T-helper 2 cell treated with Interferon-gamma antibody and Interleukin-4, amounts not matched to agents 5 μg/mL and 100 μg/mL, for 36 hours (primary cell): ENCODE measurements at regions not wholly inside any gene's neighbourhood (a gene's known extent, or its start where the extent isn't known, plus 50 kb on each side); places are given as distances from the start of the nearest gene placed in this dataset.

ENCODE experiments used
- DNase-seq: peaks from one replicate; pipeline ENCODE4 v3.0.0; 2021; ENCODE audit warnings: low spot score
- H3K27ac Mint-ChIP-seq: one replicate; pipeline ENCODE4 v1.8.0; 2021; ENCODE audit warnings: mild to moderate bottlenecking, mixed read lengths
- H3K27me3 Mint-ChIP-seq: one replicate; pipeline ENCODE4 v1.8.0; 2021; ENCODE audit warnings: low read depth, mixed read lengths
- H3K36me3 Mint-ChIP-seq: one replicate; pipeline ENCODE4 v1.8.0; 2021; ENCODE audit warnings: low read depth, mixed read lengths
- H3K4me1 Mint-ChIP-seq: one replicate; pipeline ENCODE4 v1.8.0; 2021; ENCODE audit warnings: low read depth, mixed read lengths
- H3K4me3 Mint-ChIP-seq: one replicate; pipeline ENCODE4 v1.8.0; 2022; ENCODE audit warnings: mild to moderate bottlenecking, moderate library complexity, mixed read lengths
- H3K9me3 Mint-ChIP-seq: one replicate; pipeline ENCODE4 v1.8.0; 2021; ENCODE audit warnings: mixed read lengths

DNA sequence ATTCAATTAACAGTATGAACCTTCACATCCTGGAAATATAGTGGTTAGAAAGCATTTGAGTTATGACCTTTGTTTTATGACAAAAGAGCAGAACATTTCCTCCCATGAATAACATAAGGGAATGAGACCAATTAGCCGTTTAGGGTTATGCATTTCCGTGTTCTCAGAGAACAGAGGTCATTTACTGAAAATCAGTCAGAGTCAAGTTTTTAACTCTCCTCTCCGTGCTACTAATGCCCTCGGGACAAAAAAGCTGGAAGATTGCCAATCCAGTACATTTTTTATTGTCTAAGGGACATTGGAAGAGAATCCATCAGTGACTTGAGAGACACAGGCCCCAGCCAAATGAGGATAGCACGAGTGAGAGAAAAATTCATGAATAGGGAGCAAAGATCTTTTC, 632.7 kb downstream of the RFPL4B start:
- Mint-ChIP-seq H3K36me3 (no peaks in the 10 kb centered on the region), H3K4me3 (no peak overlapping the region), H3K9me3 (no peaks in the 10 kb centered on the region), H3K27ac (no peak overlapping the region), H3K27me3 (no peaks in the 10 kb centered on the region), H3K4me1 (no peaks in the 10 kb centered on the region)
- DNase-seq: no peak

GRCh38 chr6:112980676-112981075, 633.5 kb downstream of the RFPL4B start:
- no peak overlapping the region for H3K4me3 Mint-ChIP-seq
- H3K27ac Mint-ChIP-seq: no peak overlapping the region
- H3K4me1 Mint-ChIP-seq: no peaks in the 10 kb centered on the region
- no peak for DNase-seq
- no peaks in the 10 kb centered on the region for H3K36me3 Mint-ChIP-seq
- H3K27me3 Mint-ChIP-seq: no peaks in the 10 kb centered on the region
- H3K9me3 Mint-ChIP-seq: no peaks in the 10 kb centered on the region

GRCh38 chr6:112983713-112984261, 636.7 kb downstream of the RFPL4B start:
- H3K27me3 Mint-ChIP-seq: no peaks in the 10 kb centered on the region
- H3K9me3 Mint-ChIP-seq: no peaks in the 10 kb centered on the region
- no peaks in the 10 kb centered on the region for H3K36me3 Mint-ChIP-seq
- H3K27ac Mint-ChIP-seq: no peak overlapping the region
- no peak for DNase-seq
- H3K4me1 Mint-ChIP-seq: no peaks in the 10 kb centered on the region
- H3K4me3 Mint-ChIP-seq: no peak overlapping the region

DNA sequence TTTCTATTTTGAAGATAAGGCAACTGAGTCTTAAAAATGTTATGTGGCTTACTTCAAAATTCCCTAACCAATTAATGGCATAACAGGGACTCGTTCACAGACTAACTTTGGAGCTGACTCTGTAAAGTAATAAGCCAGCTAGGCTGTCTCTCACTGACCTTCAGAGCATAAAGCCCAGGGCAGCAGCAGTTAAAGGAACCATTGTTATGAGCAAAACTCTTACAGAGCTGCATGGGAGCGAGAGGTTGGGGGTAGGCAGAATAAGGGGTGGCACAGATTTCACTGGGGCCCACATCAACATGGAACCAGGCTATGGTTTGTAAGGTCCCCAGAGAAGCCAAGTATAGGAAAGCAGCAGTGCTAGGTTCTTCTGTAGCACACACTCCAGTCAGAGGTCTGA, 637.8 kb downstream of the RFPL4B start:
- no peak overlapping the region for H3K4me3 Mint-ChIP-seq
- H3K27me3 Mint-ChIP-seq: no peaks in the 10 kb centered on the region
- peaks cover 4% of the 10 kb centered on the region for H3K9me3 Mint-ChIP-seq
- no peak overlapping the region for H3K27ac Mint-ChIP-seq
- H3K36me3 Mint-ChIP-seq: no peaks in the 10 kb centered on the region
- DNase-seq: no peak
- no peaks in the 10 kb centered on the region for H3K4me1 Mint-ChIP-seq

DNA sequence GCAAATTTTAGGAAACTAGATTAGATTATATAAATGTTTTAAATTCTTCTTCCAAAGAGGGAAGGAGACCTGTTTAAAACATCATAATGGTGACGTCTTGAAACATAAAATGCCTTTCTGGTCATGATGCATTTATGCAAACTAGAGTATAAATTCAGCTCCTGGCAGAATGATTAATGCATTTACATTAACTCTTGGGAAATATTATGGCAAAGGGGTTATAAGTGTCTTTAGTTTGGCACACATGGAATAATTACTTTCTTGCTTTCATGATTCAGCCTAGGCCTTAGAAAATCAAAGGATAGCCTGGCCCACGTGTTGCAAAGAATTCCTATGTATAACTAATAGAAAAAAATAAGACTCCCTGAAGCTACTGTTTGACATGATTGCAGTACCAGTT, 639.2 kb downstream of the RFPL4B start:
- no peak overlapping the region for H3K27ac Mint-ChIP-seq
- H3K4me1 Mint-ChIP-seq: no peaks in the 10 kb centered on the region
- no peak for DNase-seq

GRCh38 chr6:112988748-112989147, 641.6 kb downstream of the RFPL4B start:
- Mint-ChIP-seq H3K4me3 (no peak overlapping the region), H3K9me3 (peaks cover 5% of the 10 kb centered on the region), H3K27me3 (no peaks in the 10 kb centered on the region), H3K36me3 (no peaks in the 10 kb centered on the region), H3K27ac (no peak overlapping the region), H3K4me1 (no peaks in the 10 kb centered on the region)
- no peak for DNase-seq

More for the DNA sequence above, 639.2 kb downstream of the RFPL4B start:
- H3K4me3 Mint-ChIP-seq: no peak overlapping the region
- H3K9me3 Mint-ChIP-seq: peaks cover 5% of the 10 kb centered on the region
- H3K27me3 Mint-ChIP-seq: no peaks in the 10 kb centered on the region
- H3K36me3 Mint-ChIP-seq: no peaks in the 10 kb centered on the region

DNA sequence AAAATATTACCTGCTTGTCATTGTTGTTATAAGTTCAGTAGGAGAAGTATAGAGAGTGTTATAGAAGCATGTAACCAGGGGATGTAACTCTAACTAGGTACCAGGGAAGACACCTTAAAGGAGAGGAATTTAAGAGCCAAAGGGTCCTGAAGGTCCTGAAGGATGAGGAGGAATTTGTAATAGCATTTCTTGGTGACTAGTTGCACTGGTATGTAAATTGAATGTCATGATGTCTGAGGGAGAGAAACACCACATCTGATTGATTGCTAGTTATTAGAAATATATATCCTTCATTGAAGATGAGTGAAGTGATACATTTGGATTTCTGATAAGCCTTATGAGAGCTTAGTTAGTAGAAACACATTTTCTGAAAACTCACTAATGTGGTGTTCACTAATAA, 643.8 kb downstream of the RFPL4B start:
- Mint-ChIP-seq H3K27me3 (no peaks in the 10 kb centered on the region), H3K36me3 (no peaks in the 10 kb centered on the region), H3K4me3 (no peak overlapping the region), H3K4me1 (no peaks in the 10 kb centered on the region), H3K27ac (no peak overlapping the region), H3K9me3 (peaks cover 5% of the 10 kb centered on the region)
- no peak for DNase-seq

DNA sequence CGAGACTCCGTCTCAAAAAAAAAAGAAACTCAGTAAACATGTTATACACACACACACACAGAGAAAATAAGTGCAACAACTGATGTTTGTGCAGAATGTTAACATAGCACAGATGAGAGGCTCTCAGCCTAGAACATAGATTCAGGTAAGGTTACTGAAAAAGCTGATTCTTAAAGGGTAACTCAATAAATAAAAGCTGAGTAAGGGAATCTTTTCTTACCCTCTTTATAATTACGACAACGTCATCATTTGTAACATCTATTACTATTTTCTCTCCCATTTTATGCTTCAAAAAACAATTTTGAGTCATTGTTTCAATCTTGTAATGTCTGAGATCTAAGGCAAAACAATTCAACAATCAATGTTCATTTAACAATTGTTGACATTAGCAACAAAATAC, 644.8 kb downstream of the RFPL4B start:
- no peak for DNase-seq
- Mint-ChIP-seq H3K9me3 (peaks cover 5% of the 10 kb centered on the region), H3K36me3 (no peaks in the 10 kb centered on the region), H3K4me1 (no peaks in the 10 kb centered on the region), H3K27me3 (no peaks in the 10 kb centered on the region), H3K27ac (no peak overlapping the region), H3K4me3 (no peak overlapping the region)

DNA sequence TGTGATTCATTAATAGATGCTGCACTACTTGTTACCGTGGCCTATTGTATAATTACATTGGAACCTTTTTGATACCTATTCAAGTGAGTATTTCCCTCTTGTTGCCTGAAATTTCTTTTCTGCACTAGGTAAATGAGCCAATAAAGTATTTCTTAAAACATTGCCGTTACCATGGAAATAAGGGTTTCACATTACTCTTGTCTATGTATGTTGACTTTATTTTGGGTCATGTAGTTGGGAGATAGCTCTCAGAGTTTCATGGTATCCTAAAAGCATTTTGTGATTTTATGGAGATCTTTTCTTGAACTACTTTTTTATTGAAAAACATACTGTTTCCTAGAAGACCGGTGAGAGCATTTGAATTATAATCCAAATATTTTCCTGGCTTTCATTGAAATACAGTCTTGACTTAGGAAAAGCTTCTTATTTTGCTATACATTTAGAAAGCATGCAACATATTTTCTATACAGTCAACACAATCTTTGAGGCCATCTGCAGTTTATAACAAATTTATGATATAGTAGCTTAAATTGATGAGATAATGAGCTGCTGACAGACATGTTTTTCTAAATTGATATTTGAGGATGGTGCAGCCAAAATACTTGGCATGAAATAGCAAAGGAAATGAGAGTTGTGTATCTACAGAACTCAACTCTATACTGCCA, 650.4 kb downstream of the RFPL4B start:
- Mint-ChIP-seq H3K36me3 (no peaks in the 10 kb centered on the region), H3K9me3 (no peaks in the 10 kb centered on the region), H3K27ac (no peak overlapping the region), H3K4me1 (no peaks in the 10 kb centered on the region), H3K27me3 (no peaks in the 10 kb centered on the region), H3K4me3 (no peak overlapping the region)
- no peak for DNase-seq

DNA sequence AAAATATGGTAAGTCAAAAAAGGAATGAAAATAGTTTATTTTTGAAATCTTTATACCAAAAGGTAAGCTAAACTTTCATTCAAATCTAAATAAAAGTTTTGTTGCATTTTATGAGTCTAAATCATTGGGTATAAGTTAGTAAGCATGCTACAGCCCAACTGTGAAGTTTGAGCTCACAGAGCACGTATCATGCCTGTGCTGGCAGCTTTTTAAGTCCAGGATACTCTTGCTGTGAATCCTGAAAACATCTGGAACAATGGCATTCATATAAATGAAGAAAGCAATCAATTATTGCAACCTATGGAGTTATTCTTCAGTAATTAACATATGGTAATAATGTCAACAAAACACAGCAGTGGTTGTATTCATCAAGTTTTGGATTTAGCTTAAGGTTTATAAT, 656.9 kb downstream of the RFPL4B start:
- Mint-ChIP-seq H3K27ac (no peak overlapping the region), H3K4me3 (no peak overlapping the region), H3K9me3 (no peaks in the 10 kb centered on the region), H3K4me1 (no peaks in the 10 kb centered on the region), H3K36me3 (no peaks in the 10 kb centered on the region), H3K27me3 (no peaks in the 10 kb centered on the region)
- DNase-seq: no peak

- Mint-ChIP-seq H3K27ac (no peak overlapping the region), H3K4me1 (no peaks in the 10 kb centered on the region), H3K4me3 (no peak overlapping the region), H3K36me3 (no peaks in the 10 kb centered on the region), H3K27me3 (no peaks in the 10 kb centered on the region), H3K9me3 (no peaks in the 10 kb centered on the region)
- DNase-seq: no peak
These were observed 657.5 kb downstream of the RFPL4B start for GRCh38 chr6:113004470-113005270.

DNA sequence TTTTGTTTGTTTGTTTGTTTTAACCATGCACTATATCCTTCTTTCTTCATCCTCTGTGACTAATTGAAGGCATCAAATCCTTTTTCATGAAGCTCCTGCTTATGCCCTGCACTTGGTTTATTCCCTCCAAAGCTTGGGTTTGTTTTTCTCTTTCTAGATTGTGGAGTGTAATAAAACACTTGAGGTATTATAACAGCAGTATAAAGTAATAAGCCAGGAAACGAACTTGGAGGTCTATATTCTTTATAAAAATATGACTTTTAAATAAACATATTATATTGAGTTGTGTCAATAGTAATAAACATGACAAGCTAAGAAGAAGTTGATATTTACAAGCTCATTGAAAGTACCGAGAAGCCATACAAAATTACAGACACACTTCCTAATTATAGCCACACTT, 659.4 kb downstream of the RFPL4B start:
- H3K36me3 Mint-ChIP-seq: no peaks in the 10 kb centered on the region
- H3K9me3 Mint-ChIP-seq: no peaks in the 10 kb centered on the region
- H3K27ac Mint-ChIP-seq: no peak overlapping the region
- DNase-seq: no peak
- H3K4me1 Mint-ChIP-seq: no peaks in the 10 kb centered on the region
- H3K4me3 Mint-ChIP-seq: no peak overlapping the region
- H3K27me3 Mint-ChIP-seq: no peaks in the 10 kb centered on the region

DNA sequence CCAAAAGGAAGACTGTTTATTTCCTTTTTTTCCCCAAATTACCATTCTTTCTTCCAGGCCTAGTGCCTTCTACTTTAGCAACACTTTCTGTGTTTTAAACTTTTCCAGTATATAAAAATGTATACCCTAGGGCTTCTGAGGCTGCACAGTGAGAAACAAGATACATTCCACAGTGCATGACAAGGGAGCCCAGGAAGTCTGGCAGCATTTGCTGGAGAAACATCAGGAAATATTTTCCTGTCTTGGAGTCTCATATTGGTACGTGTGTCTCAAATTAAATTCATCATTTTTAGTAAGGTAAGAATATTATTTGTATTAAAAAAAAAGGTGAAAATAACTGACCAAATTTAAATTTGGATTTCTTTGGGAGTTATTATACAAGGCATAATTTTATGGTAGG, 662.6 kb downstream of the RFPL4B start:
- Mint-ChIP-seq H3K27ac (no peak overlapping the region), H3K36me3 (no peaks in the 10 kb centered on the region), H3K4me3 (no peak overlapping the region), H3K9me3 (no peaks in the 10 kb centered on the region), H3K4me1 (no peaks in the 10 kb centered on the region), H3K27me3 (no peaks in the 10 kb centered on the region)
- no peak for DNase-seq

- no peak overlapping the region for H3K4me3 Mint-ChIP-seq
- no peak overlapping the region for H3K27ac Mint-ChIP-seq
- H3K27me3 Mint-ChIP-seq: no peaks in the 10 kb centered on the region
- H3K36me3 Mint-ChIP-seq: no peaks in the 10 kb centered on the region
- H3K9me3 Mint-ChIP-seq: no peaks in the 10 kb centered on the region
- no peaks in the 10 kb centered on the region for H3K4me1 Mint-ChIP-seq
- no peak for DNase-seq
These were observed 663.3 kb downstream of the RFPL4B start for GRCh38 chr6:113010196-113010989.
